Body of pancreas (tissue), 4 donors: ENCODE measurements at regions not wholly inside any gene's neighbourhood (a gene's known extent, or its start where the extent isn't known, plus 50 kb on each side); places are given as distances from the start of the nearest gene placed in this dataset.

Experiments
- CTCF ChIP-seq, 7 experiments: fragments of 450-650 bp in 4 of 7; fragments of 200-600 bp in 3 of 7; sonication (generic) in 3 of 7; IDR thresholded peaks; one replicate each; pipeline ENCODE4 v1.5.1; 2016 to 2019; ENCODE audit warnings: antibody characterized with exemption in 7 of 7
- POLR2A ChIP-seq, 3 donors: fragments of 450-650 bp; IDR thresholded peaks; one replicate each; pipeline ENCODE4 v1.6.1; 2016; ENCODE audit warnings: antibody characterized with exemption in 3 of 3, mild to moderate bottlenecking in 2 of 3

- no peak for TF ChIP-seq CTCF (IDR thresholded peaks at IDR 0.05)
- TF ChIP-seq POLR2A (IDR thresholded peaks at IDR 0.05) = no peak
These were observed 90.6 kb upstream of the DST start for GRCh38 chr6:56733211-56733697.
